NAMALWA (cell line): ENCODE measurements at regions not wholly inside any gene's neighbourhood (a gene's known extent, or its start where the extent isn't known, plus 50 kb on each side); places are given as distances from the start of the nearest gene placed in this dataset.
A peak's percentile ranks its signal among the peaks of the same experiment; 100 is the strongest.

ENCODE experiments used
- DNase-seq: peaks from one replicate; pipeline ENCODE4 v3.0.0-alpha.2; 2015; ENCODE audit warnings: low spot score

- DNase-seq, result no peak
Measured at GRCh38 chr12:5195691-5196090, 152.0 kb downstream of the KCNA5 start.

- no peak for DNase-seq
Measured at GRCh38 chr12:5197131-5197530, 153.5 kb downstream of the KCNA5 start.

- no peak for DNase-seq
Measured at GRCh38 chr12:5197656-5198055, 154.0 kb downstream of the KCNA5 start.

DNA sequence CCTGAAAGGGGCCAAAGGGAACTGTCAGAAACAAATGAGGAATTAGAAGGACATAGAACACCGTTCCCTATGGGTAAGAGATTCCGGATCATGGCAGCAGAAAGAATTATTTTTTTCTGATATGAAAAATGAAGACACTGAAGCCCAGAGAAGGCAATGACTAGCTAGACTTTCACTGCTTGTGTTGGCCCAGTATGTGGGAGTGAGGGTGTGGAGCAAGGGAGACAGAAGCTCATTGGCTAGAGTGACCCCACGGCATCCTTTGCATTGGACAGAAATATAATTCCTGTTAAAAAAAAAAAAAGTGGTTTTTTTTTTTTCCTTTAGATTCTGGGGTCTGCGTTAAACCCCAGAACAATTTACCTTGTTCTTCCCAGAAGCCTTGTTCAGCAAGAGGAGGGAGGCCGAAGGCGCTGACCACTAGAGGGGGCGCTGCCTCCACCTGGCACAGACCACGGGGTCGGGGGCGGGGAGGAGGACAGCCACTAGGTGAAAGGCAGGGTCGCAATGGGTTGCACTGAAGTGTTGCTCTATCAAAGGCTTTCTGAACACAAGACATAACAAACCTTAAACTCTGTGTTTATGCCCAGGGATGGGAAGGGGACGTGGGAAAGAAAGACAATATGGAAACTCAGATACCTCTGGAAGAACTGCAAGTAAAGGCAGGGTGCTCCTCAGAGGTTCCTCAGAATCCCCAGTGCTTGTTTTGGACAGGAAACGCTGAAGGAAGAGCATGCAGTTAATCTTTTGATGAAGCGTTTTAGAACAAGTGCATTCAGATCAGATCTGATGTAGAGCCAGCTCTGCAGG is 156.8 kb downstream of the KCNA5 start:
- peak; percentile 66 for DNase-seq

DNA sequence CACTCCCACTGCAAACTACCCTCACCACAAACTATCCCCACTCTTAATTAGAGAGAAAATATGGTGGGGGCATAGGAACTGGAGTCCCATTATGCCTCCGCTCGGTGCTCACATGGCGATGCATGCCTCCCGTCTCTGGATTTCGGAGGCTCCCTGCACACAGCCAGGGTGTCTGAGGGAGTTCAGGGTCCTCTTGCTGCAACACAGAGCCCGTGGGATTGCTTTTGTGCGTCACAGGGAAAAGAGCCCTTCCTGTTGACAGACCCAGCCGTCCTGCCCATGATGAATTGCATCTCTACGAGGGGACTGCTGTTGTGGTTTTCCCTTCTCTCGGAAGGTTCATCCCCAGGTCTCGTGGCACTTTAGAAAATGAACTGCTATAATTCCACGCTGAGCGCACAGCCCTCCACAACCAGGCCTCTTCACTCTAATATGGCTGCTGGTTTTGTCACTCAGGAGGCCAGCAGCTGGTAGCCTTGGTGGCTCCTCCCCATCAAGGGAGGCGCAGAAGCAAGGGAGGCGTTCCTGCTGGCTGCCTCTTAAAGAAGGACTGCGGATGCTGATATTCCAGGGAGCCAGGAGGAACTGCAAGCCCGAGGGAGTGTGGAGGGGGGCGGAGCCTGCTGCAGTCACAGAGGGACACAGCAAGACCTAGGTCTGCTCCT is 158.0 kb downstream of the KCNA5 start:
- DNase-seq, result no peak

GRCh38 chr12:5203274-5203673 is 159.6 kb downstream of the KCNA5 start:
- no peak for DNase-seq

GRCh38 chr12:5203720-5204119 is 160.0 kb downstream of the KCNA5 start:
- no peak for DNase-seq

DNA sequence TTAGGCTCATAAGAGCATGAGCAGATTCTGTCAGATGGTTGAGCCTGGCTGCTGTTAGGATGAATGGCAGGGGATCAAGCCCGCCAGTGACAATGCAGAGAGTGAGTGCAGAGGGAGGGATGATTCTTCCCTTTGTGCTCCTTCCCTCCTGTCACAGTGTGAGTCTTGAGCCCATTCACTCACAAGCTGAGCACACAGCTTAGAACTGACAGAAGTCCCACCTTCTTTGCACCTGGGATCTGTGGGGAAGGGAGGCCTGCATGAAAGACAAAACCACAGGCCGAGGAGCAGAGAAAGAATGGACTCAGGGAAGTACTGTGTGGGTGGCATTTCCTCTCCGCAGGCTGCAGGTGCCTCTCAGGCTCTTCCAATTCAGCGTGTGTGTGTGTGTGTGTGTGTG is 160.6 kb downstream of the KCNA5 start:
- DNase-seq, result no peak

- DNase-seq, result no peak
Measured at GRCh38 chr12:5204831-5205230, 161.2 kb downstream of the KCNA5 start.

DNA sequence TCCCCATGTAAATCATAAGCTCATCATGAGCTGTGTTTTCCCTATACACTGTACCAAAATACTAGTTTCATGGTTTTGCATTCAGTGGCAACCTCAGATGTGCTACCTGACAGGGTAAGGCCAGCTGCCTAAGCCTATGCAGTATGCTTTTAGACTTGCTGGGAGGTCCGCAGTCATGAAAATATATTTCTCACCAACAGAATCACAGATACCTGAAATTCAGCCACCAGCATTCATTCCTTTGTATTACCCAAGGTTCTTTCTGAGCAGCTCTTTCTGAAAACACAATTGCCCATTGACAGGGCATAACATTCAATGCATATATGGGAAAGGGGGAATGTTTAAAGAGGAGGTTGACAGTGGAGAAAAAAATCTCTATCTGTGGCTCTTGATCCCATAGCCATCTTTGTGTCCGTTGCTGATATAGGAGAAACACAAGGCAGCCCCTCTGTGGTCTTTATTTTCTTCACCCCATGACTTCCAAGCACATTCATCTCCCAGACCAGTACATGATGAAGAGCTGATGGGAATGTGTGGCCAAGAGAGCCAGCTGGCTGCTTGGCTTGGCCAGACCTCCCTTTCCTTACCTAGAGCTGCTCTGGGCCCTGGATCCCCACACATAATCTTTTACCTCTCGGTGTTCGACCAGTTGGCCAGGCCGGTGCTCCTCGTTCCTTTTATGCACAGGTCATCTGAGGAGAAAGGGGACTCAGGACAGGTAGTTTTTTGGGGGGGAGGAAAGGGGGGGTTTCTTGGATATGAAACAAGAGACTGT is 162.9 kb downstream of the KCNA5 start:
- no peak for DNase-seq

- DNase-seq, result no peak
Measured at GRCh38 chr12:5210179-5210922, 166.7 kb downstream of the KCNA5 start.

DNA sequence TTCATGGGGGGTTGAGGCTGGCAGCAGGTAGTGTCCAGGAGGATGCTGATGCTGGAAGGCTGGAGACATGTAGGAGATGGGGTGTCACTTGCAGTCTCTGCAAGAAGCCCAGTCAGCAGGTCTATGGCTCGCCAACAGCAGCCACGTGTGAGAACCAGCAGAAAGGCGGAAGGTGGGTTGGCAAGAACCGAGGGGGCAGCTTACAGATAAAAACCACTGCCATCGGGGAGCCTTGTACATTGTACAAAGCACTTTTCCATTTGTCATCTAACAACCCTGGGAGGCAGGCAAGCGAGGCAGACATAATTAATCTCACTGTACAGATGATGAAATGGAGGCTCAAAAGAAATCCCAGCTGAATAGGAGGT is 167.2 kb downstream of the KCNA5 start:
- DNase-seq, result no peak

- DNase-seq, result no peak
Measured at GRCh38 chr12:5213336-5213735, 169.7 kb downstream of the KCNA5 start.

- DNase-seq, result no peak
Measured at GRCh38 chr12:5213990-5214389, 170.3 kb downstream of the KCNA5 start.

GRCh38 chr12:5217936-5218335 is 174.3 kb downstream of the KCNA5 start:
- no peak for DNase-seq

- no peak for DNase-seq
Measured at GRCh38 chr12:5220099-5220498, 176.4 kb downstream of the KCNA5 start.

GRCh38 chr12:5220835-5221234 is 177.2 kb downstream of the KCNA5 start:
- no peak for DNase-seq

DNA sequence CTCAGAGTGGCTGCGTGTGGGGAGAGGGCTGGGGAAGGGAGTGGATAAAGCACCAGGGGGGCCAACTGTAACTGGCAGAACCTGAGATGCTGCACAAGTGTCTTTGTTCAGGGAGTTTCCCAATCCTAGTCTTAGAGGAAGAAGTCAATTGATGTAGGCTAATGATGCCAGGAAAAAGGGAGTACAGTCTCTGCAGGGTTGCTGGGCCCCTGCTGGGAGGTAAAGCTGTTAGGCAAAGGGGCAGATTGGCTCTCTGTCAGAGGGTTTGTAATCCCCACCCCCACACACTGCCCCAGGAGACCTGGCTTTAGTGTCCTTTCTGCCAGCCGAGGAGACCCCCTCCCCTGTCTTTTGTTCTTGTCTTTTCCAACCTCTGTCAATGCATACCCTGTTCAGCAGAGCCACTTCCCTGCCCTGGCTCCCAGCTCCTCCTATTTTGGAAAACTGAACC is 178.4 kb downstream of the KCNA5 start:
- no peak for DNase-seq

- DNase-seq, result no peak
Measured at GRCh38 chr12:5222729-5223128, 179.1 kb downstream of the KCNA5 start.

DNA sequence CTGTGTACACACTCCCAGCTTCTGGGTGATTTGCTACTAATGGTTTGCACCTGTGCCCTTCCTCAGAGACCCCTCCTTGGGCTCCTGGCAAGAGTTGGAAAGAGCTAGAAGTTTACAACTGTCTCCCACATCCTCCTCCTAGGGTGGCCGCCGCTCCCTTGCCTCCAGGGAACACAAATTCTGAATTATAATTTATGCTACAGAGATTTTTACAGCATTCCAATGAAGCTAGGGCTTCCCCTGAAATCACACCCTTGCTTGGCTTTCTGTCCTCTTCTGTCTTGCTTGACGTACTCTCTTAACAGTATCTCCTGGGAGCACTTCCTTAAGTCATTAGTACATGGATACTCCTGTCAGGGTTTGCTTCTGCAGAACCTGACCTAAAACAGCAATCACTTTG is 180.2 kb downstream of the KCNA5 start:
- no peak for DNase-seq

- DNase-seq, result no peak
Measured at GRCh38 chr12:5226581-5226980, 182.9 kb downstream of the KCNA5 start.

DNA sequence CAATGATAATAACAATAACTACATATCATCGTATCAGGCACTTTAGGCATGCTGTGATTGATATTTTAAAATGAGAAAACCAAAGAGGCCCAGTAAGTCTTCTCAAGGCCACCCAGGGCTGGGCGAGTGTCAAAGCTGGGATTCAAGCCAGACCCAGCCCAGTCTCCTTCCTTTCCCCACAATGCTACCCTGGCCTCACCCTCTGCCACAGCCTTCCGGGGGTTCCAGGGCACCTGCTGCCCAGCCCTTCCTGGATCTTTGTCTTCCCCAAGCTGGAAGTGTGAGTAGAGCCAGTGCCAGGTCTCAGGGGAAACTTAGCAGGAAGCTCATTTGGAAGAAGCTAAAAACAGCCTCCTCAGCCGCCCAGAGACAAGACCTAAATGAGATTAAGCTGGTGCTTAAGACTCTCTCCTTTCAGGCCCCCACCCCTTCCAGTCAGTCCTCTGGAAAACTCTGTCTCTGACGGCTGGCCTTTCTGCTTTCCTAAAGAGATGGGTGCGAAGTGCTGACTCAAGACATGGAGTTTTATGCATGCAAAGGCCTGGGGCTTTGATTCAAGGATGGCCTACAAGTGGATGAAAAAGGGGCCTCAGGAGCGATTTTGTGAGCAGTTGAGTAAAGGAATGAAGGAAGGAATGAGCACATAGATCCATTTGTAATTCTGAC is 184.2 kb downstream of the KCNA5 start:
- DNase-seq, result no peak
